ENCODE measurements at regions not wholly inside any gene's neighbourhood (a gene's known extent, or its start where the extent isn't known, plus 50 kb on each side); places are given as distances from the start of the nearest gene placed in this dataset.

DNA sequence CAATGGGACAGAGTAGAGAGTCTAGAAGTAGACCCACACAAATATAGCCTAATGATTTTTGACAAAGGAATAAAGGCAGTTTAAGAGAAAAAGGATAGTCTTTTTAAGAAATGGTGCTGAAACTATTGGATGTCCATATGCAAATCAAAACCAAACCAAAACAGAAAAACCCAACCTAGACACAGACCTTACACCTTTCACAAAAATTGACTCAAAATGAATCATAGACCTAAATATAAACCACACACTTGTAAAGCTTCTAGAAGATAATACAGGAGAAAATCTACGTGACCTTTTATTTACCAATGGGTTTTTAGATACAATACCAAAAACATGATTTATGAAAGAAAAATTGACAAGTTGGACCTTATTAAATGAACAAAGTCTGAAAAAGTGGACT is 66.4 kb upstream of the MPHOSPH6 start:
- DNase-seq: no peak

DNA sequence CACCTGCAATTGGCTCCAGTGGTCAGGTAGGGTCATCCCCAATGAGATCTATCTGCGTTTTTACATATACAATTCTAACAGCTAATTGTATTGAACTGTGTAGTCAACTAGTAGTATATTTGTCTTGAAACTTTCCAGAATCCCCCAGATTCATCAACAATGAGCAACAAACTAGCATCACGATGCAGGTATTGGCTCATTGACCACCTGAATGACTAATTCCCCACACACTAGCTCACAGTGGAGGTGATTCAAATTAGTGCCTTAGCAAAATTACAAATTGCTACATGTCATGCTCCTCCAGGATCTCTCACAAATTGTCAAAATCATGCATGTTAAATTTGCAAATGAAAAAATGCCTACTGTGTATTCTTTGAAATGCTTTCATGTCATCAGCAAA is 62.8 kb upstream of the MPHOSPH6 start:
- DNase-seq: no peak

DNA sequence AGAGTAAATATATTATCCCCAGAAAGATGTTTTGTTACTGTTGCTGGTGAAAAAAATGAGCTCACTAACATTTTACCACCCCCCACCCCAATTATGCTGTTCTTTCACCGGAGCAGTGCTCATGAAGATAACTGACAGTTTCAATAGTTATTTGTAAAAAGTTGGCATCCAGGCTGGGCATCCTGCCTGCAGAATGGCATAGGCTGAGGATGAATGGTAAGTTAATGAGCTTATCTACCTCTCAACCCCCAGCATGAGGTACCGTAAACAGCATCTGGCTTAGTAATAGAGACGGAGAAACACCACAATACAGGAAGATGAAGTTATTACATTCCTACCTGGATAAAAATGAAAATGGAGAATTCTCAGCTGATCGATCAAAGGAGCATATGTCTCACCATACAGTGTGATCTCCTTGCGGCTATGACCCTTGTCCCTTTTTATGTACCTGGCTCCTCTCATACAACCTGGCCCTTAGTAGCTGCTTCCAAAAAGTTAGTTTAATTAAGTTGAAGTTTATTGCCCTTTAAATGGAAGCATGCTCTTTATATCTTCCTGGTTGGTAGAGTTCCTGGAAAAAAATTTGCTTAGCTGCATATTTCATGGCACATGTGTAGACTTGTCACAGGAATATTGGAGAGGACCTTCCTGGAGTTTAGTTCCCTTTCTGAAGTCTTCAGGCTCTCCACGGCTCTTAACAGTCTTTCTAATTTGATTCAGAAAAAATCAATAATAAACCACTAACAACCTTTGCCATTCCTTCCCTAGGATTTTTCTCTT is 61.2 kb upstream of the MPHOSPH6 start:
- no peak for DNase-seq

DNA sequence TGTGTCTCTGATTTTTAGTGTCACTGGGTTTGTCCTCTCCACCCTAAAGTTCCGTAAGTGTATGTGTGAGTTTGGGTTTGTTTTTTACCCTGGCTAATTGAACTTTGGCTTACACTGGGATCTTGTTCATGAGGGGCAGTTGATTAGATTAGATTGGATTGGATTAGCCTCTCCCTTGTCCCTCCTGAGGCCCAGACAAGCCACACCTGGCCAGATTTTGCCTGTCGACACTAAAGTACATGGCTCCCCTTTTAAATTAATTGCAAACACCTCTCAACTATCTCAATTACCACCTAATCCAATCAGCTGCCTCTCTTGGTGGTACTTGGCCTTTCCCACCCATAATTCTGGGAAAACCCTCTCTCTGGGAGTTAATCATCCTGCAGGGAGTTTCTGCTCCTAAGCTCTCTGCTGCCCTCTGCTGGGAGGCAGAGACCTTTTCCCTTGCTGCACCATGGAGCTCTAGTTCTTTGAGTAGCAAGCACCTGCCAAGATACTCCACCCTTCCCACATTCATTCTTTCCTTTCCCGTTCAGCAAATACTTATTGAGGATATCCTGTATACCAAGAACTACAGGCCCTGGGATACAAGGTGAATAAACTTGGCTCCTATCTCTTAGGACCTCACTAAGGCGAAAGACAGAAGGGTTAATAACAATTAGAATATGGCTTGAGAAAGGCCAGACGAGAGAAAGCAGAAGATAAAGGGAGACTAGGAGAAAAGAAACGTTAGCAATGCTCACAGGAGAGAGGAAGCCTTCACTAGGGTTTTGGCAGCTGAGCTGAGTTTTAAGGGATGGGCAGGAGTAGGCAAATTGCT is 60.0 kb upstream of the MPHOSPH6 start:
- DNase-seq: peak; percentile 81 to 90 (median 86)

DNA sequence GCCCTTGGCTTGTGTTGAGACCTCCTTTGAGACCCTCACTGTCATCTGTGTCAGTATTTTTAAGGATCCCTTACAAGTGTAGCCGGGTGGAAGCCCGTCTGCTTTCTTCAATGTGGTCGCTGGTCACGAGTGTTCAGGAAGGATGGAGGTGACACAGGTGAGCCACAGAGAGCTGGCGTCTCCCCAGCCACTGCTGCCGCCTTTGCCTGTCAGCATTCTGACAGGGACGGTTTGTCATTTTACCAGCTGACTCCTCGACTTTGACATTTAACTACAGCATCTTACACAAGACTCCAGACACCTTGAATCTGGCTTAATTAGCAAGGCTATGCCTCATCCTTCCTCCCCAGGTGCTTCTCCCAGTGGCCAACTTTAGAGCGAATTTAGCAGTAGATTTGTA is 56.3 kb upstream of the MPHOSPH6 start:
- no peak for DNase-seq

DNA sequence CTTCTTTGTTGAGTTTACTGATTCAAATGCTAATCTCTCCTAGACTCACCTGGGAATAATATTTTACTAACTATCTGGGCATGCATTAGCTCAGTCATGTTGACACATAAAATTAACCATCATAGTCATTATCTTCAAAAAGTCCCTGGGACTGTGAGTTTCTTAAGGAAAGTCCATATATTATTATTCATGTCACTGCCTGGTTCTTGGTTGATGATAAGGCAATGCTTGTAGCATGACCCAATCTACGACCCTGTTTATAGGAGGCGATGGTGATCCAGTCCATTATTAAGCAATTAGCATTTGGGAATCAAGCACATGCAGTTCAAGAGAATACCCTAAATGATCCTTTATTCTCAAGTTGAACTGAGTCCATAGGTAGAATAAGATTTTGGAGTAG is 54.8 kb upstream of the MPHOSPH6 start:
- no peak for DNase-seq

DNA sequence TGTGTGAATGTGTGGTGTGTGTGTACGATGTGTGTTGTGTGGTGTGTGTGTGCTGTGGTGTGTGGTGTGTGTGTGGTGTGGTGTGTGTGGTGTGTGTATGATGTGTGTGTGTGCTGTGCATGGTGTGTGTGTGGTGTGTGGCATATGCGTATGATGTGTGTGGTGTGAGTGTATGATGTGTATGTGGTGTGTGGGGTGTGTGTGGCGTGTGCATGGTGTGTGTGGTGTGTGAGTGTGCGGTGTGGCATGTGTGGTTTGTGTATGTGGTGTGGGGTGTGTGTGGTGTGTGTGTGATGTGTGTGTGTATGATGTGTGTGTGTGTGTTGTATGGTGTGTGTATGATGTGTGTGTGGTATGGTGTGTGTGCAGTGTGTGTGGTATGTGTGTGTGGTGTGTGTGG is 50.5 kb upstream of the MPHOSPH6 start:
- DNase-seq: no peak

All from suppressor macrophage (primary cell).